ENCODE measurements at regions not wholly inside any gene's neighbourhood (a gene's known extent, or its start where the extent isn't known, plus 50 kb on each side); places are given as distances from the start of the nearest gene placed in this dataset.
"Not testable (repeated sequence)": the region's sequence is repeated elsewhere in the genome, so short reads cannot be mapped to it uniquely, and the experiment has no call there.

- not testable (repeated sequence) for DNase-seq
These were observed 145.1 kb downstream of the AKR1D1 start for GRCh38 chr7:138221388-138221787.

- DNase-seq, result no peak
These were observed 147.2 kb downstream of the AKR1D1 start for GRCh38 chr7:138223402-138223879.

- DNase-seq, result no peak
These were observed 149.8 kb downstream of the AKR1D1 start for GRCh38 chr7:138226001-138226476.

GRCh38 chr7:138226745-138227279, 150.6 kb downstream of the AKR1D1 start:
- DNase-seq, result no peak

- DNase-seq, result no peak
These were observed 151.9 kb downstream of the AKR1D1 start for GRCh38 chr7:138228119-138228518.

GRCh38 chr7:138228769-138229168, 152.5 kb downstream of the AKR1D1 start:
- DNase-seq, result no peak

- DNase-seq, result no peak
These were observed 156.9 kb downstream of the AKR1D1 start for GRCh38 chr7:138233189-138233588.

- no peak for DNase-seq
These were observed 158.9 kb downstream of the AKR1D1 start for GRCh38 chr7:138235207-138235606.

GRCh38 chr7:138237995-138238394, 161.7 kb downstream of the AKR1D1 start:
- no peak for DNase-seq

GRCh38 chr7:138238734-138239659, 162.7 kb downstream of the AKR1D1 start:
- no peak for DNase-seq

GRCh38 chr7:138243430-138243829, 167.2 kb downstream of the AKR1D1 start:
- peak; percentile 79 for DNase-seq

GRCh38 chr7:138243836-138244235, 167.6 kb downstream of the AKR1D1 start:
- no peak for DNase-seq

- no peak for DNase-seq
These were observed 168.3 kb downstream of the AKR1D1 start for GRCh38 chr7:138244606-138245005.

GRCh38 chr7:138245216-138245615, 169.0 kb downstream of the AKR1D1 start:
- DNase-seq, result no peak

GRCh38 chr7:138245682-138246081, 169.4 kb downstream of the AKR1D1 start:
- DNase-seq, result no peak

GRCh38 chr7:138246428-138246827, 170.2 kb downstream of the AKR1D1 start:
- DNase-seq, result no peak

- DNase-seq, result no peak
These were observed 170.8 kb downstream of the AKR1D1 start for GRCh38 chr7:138247081-138247480.

GRCh38 chr7:138247568-138248333, 171.5 kb downstream of the AKR1D1 start:
- DNase-seq, result no peak

GRCh38 chr7:138248609-138249008, 172.3 kb downstream of the AKR1D1 start:
- no peak for DNase-seq

- no peak for DNase-seq
These were observed 173.7 kb downstream of the AKR1D1 start for GRCh38 chr7:138249975-138250374.

GRCh38 chr7:138252666-138253065, 176.4 kb downstream of the AKR1D1 start:
- DNase-seq, result peak; percentile 65

- DNase-seq, result no peak
These were observed 178.2 kb downstream of the AKR1D1 start for GRCh38 chr7:138254444-138254843.

- no peak for DNase-seq
These were observed 181.4 kb downstream of the AKR1D1 start for GRCh38 chr7:138257459-138258196.
